Spleen (tissue), 11 donors: ENCODE measurements at regions not wholly inside any gene's neighbourhood (a gene's known extent, or its start where the extent isn't known, plus 50 kb on each side); places are given as distances from the start of the nearest gene placed in this dataset.
A peak's percentile ranks its signal among the peaks of the same experiment; 100 is the strongest.

Experiments used
- DNase-seq: peaks from one replicate; pipeline ENCODE4 v3.0.0-alpha.2; 2020
- H3K27ac ChIP-seq, 8 donors: fragments of 200-600 bp; sonication (generic) in 7 of 8; 1 replicate in 4 of 8; 2 replicates in 4 of 8; pipeline versions ENCODE4 v1.5.0 to v1.8.0; 2016 to 2021; ENCODE audit warnings: inconsistent platforms in 4 of 8, mild to moderate bottlenecking in 4 of 8, moderate library complexity in 1 of 8
- H3K27me3 ChIP-seq, 7 donors: fragments of 200-600 bp; sonication (generic) in 6 of 7; replicated peaks in 1 of 7; 1 replicate in 4 of 7; 2 replicates in 3 of 7; pipeline versions ENCODE4 v1.5.0 to v1.8.0; 2016 to 2021; ENCODE audit warnings: inconsistent platforms in 3 of 7, mild to moderate bottlenecking in 1 of 7
- H3K36me3 ChIP-seq, 6 donors: fragments of 200-600 bp; sonication (generic) in 5 of 6; 1 replicate in 4 of 6; 2 replicates in 2 of 6; pipeline versions ENCODE4 v1.5.0 to v1.8.0; 2016 to 2021; ENCODE audit warnings: inconsistent platforms in 2 of 6
- H3K4me1 ChIP-seq, 6 donors: fragments of 200-600 bp; sonication (generic) in 5 of 6; 1 replicate in 3 of 6; 2 replicates in 3 of 6; pipeline versions ENCODE4 v1.5.0 to v1.8.0; 2016 to 2021; ENCODE audit warnings: inconsistent platforms in 3 of 6
- H3K4me3 ChIP-seq, 8 donors: fragments of 200-600 bp; sonication (generic) in 7 of 8; 1 replicate in 4 of 8; 2 replicates in 4 of 8; pipeline versions ENCODE4 v1.5.0 to v1.8.0; 2016 to 2021; ENCODE audit warnings: inconsistent platforms in 4 of 8, mild to moderate bottlenecking in 4 of 8, moderate library complexity in 2 of 8
- H3K9me3 ChIP-seq, 8 donors: fragments of 200-600 bp; sonication (generic) in 7 of 8; 1 replicate in 4 of 8; 2 replicates in 4 of 8; pipeline versions ENCODE4 v1.5.0 to v1.8.0; 2016 to 2021; ENCODE audit warnings: inconsistent platforms in 4 of 8
- CTCF ChIP-seq, 11 experiments: fragments of 200-600 bp in 7 of 11; fragments of 450-650 bp in 4 of 11; sonication (generic) in 4 of 11; IDR thresholded peaks in 8 of 11; conservative IDR thresholded peaks in 3 of 11; 1 replicate in 7 of 11; 2 replicates in 4 of 11; pipeline versions ENCODE4 v1.4.0 to v1.8.0; 2016 to 2021; ENCODE audit warnings: antibody characterized with exemption in 11 of 11, inconsistent platforms in 4 of 11, mild to moderate bottlenecking in 1 of 11
- POLR2A ChIP-seq, 3 donors: fragments of 450-650 bp; IDR thresholded peaks; one replicate each; pipeline ENCODE4 v1.5.1; 2017; ENCODE audit warnings: antibody characterized with exemption in 3 of 3, mild to moderate bottlenecking in 1 of 3
- POLR2AphosphoS5 ChIP-seq, 3 donors: sonication (generic); formaldehyde crosslinking; IDR thresholded peaks; one replicate each; pipeline ENCODE4 v1.5.1; 2017; ENCODE audit warnings: antibody characterized with exemption in 3 of 3
- WGBS, 5 donors: extraction: QIAGEN DNeasy Blood & Tissue Kit in 3 of 5; methylation state at CpG; one replicate each; pipeline versions ENCODE4 v1.1.5 to v1.1.7; 2013 to 2018; 5-methylcytosine and 5-hydroxymethylcytosine counted together
- intact Hi-C: fragments of 100-400 bp; cut with DNase I; formaldehyde crosslinking; loops from one replicate; pipeline ENCODE4 v1.15.0; 2023; ENCODE audit warnings: low total_unique reads
- donor health status: healthy with polysubstance abuse.
- donor health status: DM: no; HTN: no; CAD: no; lungs with moderate emphysema.
- donor health status: DM: no; HTN: no; CAD: no.
- donor health status: Bipolar disorder and iron deficiency.
- donor health status: healthy.
- donor health status: DM: no; HTN: no; CAD: no.
- donor health status: DM: yes; HTN: yes; CAD: no.

- TF ChIP-seq POLR2A (IDR thresholded peaks at IDR 0.05) (no peak), POLR2AphosphoS5 (IDR thresholded peaks at IDR 0.05) (no peak), CTCF (IDR thresholded peaks at IDR 0.05 in 8 of 11, conservative IDR thresholded peaks at IDR 0.05 in 3 of 11) (no peak)
- intact Hi-C loops, result no loop called here
- WGBS, 5 donors, result 69 to 90% (median 77%) methylated on average over 3 of the region's 3 CpGs
These were observed 152.2 kb downstream of the INHBB start for GRCh38 chr2:120498121-120498520.

GRCh38 chr2:120498576-120499394 is 152.8 kb downstream of the INHBB start:
- Histone ChIP-seq H3K9me3 (no peaks in the 10 kb centered on the region), H3K4me3 (no peak overlapping the region), H3K27me3 (peaks cover 0 to 83% (median 0%) of the 10 kb centered on the region in 7 donors), H3K36me3 (no peaks in the 10 kb centered on the region), H3K27ac (no peak overlapping the region), H3K4me1 (no peaks in the 10 kb centered on the region)
- intact Hi-C loops, result no loop called here
- 72 to 82% (median 78%) methylated on average over 13 of the region's 13 CpGs for WGBS, 5 donors
- DNase-seq, result peak; percentile 63
- TF ChIP-seq POLR2A (IDR thresholded peaks at IDR 0.05) (no peak), POLR2AphosphoS5 (IDR thresholded peaks at IDR 0.05) (no peak), CTCF (IDR thresholded peaks at IDR 0.05 in 8 of 11, conservative IDR thresholded peaks at IDR 0.05 in 3 of 11) (no peak)

More at GRCh38 chr2:120498121-120498520, 152.2 kb downstream of the INHBB start:
- no peaks in the 10 kb centered on the region for H3K4me1 ChIP-seq
- H3K36me3 ChIP-seq, result no peaks in the 10 kb centered on the region
- no peak overlapping the region for H3K4me3 ChIP-seq
- H3K9me3 ChIP-seq, result no peaks in the 10 kb centered on the region
- peaks cover 0 to 78% (median 0%) of the 10 kb centered on the region in 7 donors for H3K27me3 ChIP-seq
- no peak for DNase-seq
- H3K27ac ChIP-seq, result no peak overlapping the region

GRCh38 chr2:120499784-120500495 is 154.0 kb downstream of the INHBB start:
- TF ChIP-seq POLR2AphosphoS5 (IDR thresholded peaks at IDR 0.05), result no peak
- TF ChIP-seq CTCF (IDR thresholded peaks at IDR 0.05 in 8 of 11, conservative IDR thresholded peaks at IDR 0.05 in 3 of 11), result no peak
- no peak overlapping the region for H3K4me3 ChIP-seq
- intact Hi-C loops, result no loop called here
- peak; percentile 59 for DNase-seq
- H3K27ac ChIP-seq, result no peak overlapping the region
- H3K27me3 ChIP-seq, result peaks cover 0 to 83% (median 0%) of the 10 kb centered on the region in 7 donors
- no peaks in the 10 kb centered on the region for H3K4me1 ChIP-seq
- no peaks in the 10 kb centered on the region for H3K9me3 ChIP-seq
- H3K36me3 ChIP-seq, result no peaks in the 10 kb centered on the region
- WGBS, 5 donors, result 76 to 86% (median 84%) methylated on average over 13 of the region's 13 CpGs

- no peak for DNase-seq
- 80 to 88% (median 85%) methylated on average over 8 of the region's 8 CpGs for WGBS, 5 donors
- Histone ChIP-seq H3K4me3 (no peak overlapping the region), H3K27ac (no peak overlapping the region), H3K9me3 (no peaks in the 10 kb centered on the region), H3K4me1 (no peaks in the 10 kb centered on the region), H3K36me3 (no peaks in the 10 kb centered on the region), H3K27me3 (peaks cover 0 to 88% (median 0%) of the 10 kb centered on the region in 7 donors)
- TF ChIP-seq POLR2A (IDR thresholded peaks at IDR 0.05) (no peak), CTCF (IDR thresholded peaks at IDR 0.05 in 8 of 11, conservative IDR thresholded peaks at IDR 0.05 in 3 of 11) (no peak), POLR2AphosphoS5 (IDR thresholded peaks at IDR 0.05) (no peak)
- intact Hi-C loops, result no loop called here
These were observed 155.7 kb downstream of the INHBB start for GRCh38 chr2:120501591-120501990.
